SU-DHL-6 (cell line): ENCODE measurements at regions not wholly inside any gene's neighbourhood (a gene's known extent, or its start where the extent isn't known, plus 50 kb on each side); places are given as distances from the start of the nearest gene placed in this dataset.

Experiments
- H2AFZ ChIP-seq: fragments of 200-600 bp; sonication (generic); 2 replicates; pipeline ENCODE4 v1.6.1; 2014; ENCODE audit warnings: low read depth, mild to moderate bottlenecking, moderate library complexity, mixed read lengths, antibody characterized with exemption, low read length; ENCODE audit not compliant: severe bottlenecking
- H3F3A ChIP-seq: fragments of 200-600 bp; shearing (Covaris generic); 2 replicates; pipeline ENCODE4 v1.6.0; 2016; ENCODE audit warnings: antibody characterized with exemption, mild to moderate bottlenecking; ENCODE audit not compliant: insufficient read depth
- H3K27ac ChIP-seq: fragments of 200-600 bp; sonication (generic); 2 replicates; pipeline ENCODE4 v1.5.1; 2016; ENCODE audit warnings: low read depth, mild to moderate bottlenecking, low read length, moderate library complexity, mixed read lengths
- H3K27me3 ChIP-seq: fragments of 200-600 bp; sonication (generic), shearing (Covaris generic); 2 replicates; pipeline ENCODE4 v1.6.0; 2014; ENCODE audit warnings: mild to moderate bottlenecking, low read length
- H3K36me3 ChIP-seq: fragments of 200-600 bp; sonication (generic); 2 replicates; pipeline ENCODE4 v1.6.1; 2014; ENCODE audit warnings: mild to moderate bottlenecking, low read length, mixed read lengths
- H3K4me2 ChIP-seq: fragments of 300-600, 200-600 bp; shearing (Covaris generic), sonication (generic); 2 replicates; pipeline ENCODE4 v1.6.0; 2014; ENCODE audit warnings: low read length, low read depth, mild to moderate bottlenecking; ENCODE audit not compliant: poor library complexity, severe bottlenecking
- H3K4me3 ChIP-seq: fragments of 200-600 bp; sonication (generic); 2 replicates; pipeline ENCODE4 v1.5.1; 2014; ENCODE audit warnings: antibody characterized with exemption, low read length, mild to moderate bottlenecking, mixed read lengths; ENCODE audit not compliant: insufficient read depth, poor library complexity, severe bottlenecking
- H3K79me2 ChIP-seq: fragments of 200-600 bp; sonication (generic); 2 replicates; pipeline ENCODE4 v1.6.1; 2014; ENCODE audit warnings: mild to moderate bottlenecking, low read length, moderate library complexity; ENCODE audit not compliant: insufficient read depth
- H3K9ac ChIP-seq: fragments of 200-600 bp; sonication (generic); 2 replicates; pipeline ENCODE4 v1.7.0; 2014; ENCODE audit warnings: mild to moderate bottlenecking, low read length
- H3K9me2 ChIP-seq: fragments of 200-600 bp; sonication (generic); replicated peaks from 2 replicates; pipeline ENCODE4 v1.6.1; 2014; ENCODE audit warnings: low read length; ENCODE audit not compliant: insufficient read depth
- H3K9me3 ChIP-seq: fragments of 200-600 bp; sonication (generic); 2 replicates; pipeline ENCODE4 v1.6.1; 2014; ENCODE audit warnings: low read length, mixed read lengths; ENCODE audit not compliant: insufficient read depth
- H4K20me1 ChIP-seq: fragments of 200-600 bp; sonication (generic); 2 replicates; pipeline ENCODE4 v1.6.1; 2014; ENCODE audit warnings: low read depth, mild to moderate bottlenecking, antibody characterized with exemption, low read length, moderate library complexity, mixed read lengths
- CTCF ChIP-seq: fragments of 200-600 bp; sonication (generic); IDR thresholded peaks from one replicate; pipeline ENCODE4 v1.5.1; 2017; ENCODE audit warnings: antibody characterized with exemption, mild to moderate bottlenecking, low read length, moderate library complexity; ENCODE audit not compliant: insufficient read depth, poor library complexity, severe bottlenecking
- EZH2phosphoT487 ChIP-seq: fragments of 200-600 bp; sonication (generic), shearing (Covaris generic); conservative IDR thresholded peaks from 2 replicates; pipeline ENCODE4 v1.6.1; 2018; ENCODE audit warnings: mild to moderate bottlenecking, antibody characterized with exemption, low read length, moderate library complexity, mixed read lengths

DNA sequence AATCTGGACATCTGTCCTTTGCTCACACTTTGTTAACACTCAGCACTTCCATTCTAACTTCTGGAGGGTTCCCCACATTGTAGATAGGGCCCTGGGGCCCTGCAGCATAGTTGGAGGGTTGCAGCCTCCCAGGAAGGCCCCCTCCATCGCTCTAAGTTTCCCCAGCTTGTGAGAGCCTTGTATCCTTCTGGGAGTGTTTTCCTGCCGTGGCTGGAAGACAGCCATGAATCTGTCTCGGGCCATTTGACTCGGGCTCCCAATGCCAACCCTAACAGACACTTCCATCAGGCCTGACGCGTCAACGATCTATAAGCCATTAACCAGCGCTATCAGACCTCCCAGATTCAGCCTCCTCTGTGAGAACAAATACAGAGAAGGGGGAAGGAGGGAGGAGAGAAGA, 263.7 kb upstream of the RPL38 start:
- Histone ChIP-seq H3K36me3 (no peaks in the 10 kb centered on the region), H3F3A (no peaks in the 10 kb centered on the region), H3K4me2 (no peak overlapping the region), H3K27ac (no peak overlapping the region), H4K20me1 (no peaks in the 10 kb centered on the region), H3K9me3 (no peaks in the 10 kb centered on the region), H3K9ac (no peak overlapping the region), H3K9me2 (no peaks in the 10 kb centered on the region), H3K27me3 (no peaks in the 10 kb centered on the region), H3K4me3 (no peak overlapping the region), H3K79me2 (no peaks in the 10 kb centered on the region), H2AFZ (no peak overlapping the region)
- no peak for TF ChIP-seq CTCF
- no peak for TF ChIP-seq EZH2phosphoT487

DNA sequence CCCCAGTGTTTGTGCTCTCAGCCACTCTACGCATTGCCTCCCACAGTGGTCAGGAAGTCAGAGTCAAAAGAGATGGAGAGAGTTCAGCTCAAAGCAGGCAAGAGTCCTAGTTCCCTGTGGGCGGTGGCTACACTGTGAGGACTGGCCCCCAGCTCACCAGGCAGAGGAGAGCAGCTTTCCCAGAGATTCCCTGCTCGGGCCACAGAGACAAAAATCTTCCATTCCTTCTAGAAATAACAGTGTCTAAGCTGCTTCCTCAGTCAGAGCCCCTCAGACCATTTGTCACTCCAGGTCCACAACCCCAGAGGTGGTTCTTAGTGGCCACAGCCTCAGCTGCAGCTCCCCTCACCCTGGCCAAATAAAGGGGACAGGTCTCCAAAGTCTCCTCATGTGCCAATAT, 263.0 kb upstream of the RPL38 start:
- Histone ChIP-seq H2AFZ (no peak overlapping the region), H3K9me3 (no peaks in the 10 kb centered on the region), H3K27ac (no peak overlapping the region), H3K4me3 (no peak overlapping the region), H3K79me2 (no peaks in the 10 kb centered on the region), H3K9ac (no peak overlapping the region), H3K4me2 (no peak overlapping the region), H4K20me1 (no peaks in the 10 kb centered on the region), H3K27me3 (no peaks in the 10 kb centered on the region), H3K36me3 (no peaks in the 10 kb centered on the region), H3F3A (no peaks in the 10 kb centered on the region), H3K9me2 (no peaks in the 10 kb centered on the region)
- TF ChIP-seq EZH2phosphoT487 (no peak), CTCF (no peak)

DNA sequence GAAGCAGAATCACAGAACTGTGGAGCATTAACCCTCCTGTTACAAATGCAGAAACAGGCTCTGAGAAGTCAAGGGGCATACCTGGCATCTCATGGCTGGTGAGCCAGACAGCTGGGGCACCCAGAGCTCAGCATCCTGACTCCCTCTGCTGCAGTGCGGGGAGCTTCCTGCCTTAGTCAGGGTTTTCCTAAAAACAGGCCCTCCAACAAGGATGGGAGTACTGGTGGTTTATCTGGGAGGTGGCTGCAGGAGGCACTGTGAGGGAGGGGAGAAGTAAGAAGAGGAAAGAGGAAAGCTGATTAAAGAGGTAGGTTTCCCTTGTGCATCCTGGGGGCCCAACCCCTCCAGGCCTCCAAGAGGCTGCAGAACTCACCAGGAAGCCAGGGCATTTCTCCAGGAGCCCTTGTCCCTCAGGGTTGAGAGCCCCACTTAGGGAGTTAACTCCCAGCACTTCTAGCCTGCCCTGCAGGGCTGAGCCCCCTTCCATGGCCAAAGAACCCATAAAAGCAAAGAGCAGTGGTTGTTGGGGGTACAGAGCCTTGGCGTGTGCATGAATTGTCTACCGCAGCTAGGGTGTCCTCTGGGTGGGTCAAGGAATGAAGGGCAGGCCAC, 261.5 kb upstream of the RPL38 start:
- Histone ChIP-seq H3K9me3 (no peaks in the 10 kb centered on the region), H4K20me1 (no peaks in the 10 kb centered on the region), H3K36me3 (no peaks in the 10 kb centered on the region), H3K9ac (no peak overlapping the region), H3K4me3 (no peak overlapping the region), H3K4me2 (no peak overlapping the region), H3K9me2 (no peaks in the 10 kb centered on the region), H3F3A (no peaks in the 10 kb centered on the region), H3K79me2 (no peaks in the 10 kb centered on the region), H3K27ac (no peak overlapping the region), H3K27me3 (no peaks in the 10 kb centered on the region), H2AFZ (no peak overlapping the region)
- TF ChIP-seq EZH2phosphoT487 (no peak), CTCF (no peak)
